Peyer's patch (tissue), 4 donors: ENCODE measurements at regions not wholly inside any gene's neighbourhood (a gene's known extent, or its start where the extent isn't known, plus 50 kb on each side); places are given as distances from the start of the nearest gene placed in this dataset.

Experiments used
- DNase-seq, 3 donors: peaks; one replicate each; pipeline ENCODE4 v3.0.0-alpha.2; 2017 to 2019
- H3K27ac ChIP-seq, 4 donors: fragments of 200-600 bp; sonication (generic); one replicate each; pipeline ENCODE4 v1.5.1; 2016 to 2019
- H3K27me3 ChIP-seq, 2 donors: fragments of 200-600 bp; sonication (generic); one replicate each; pipeline ENCODE4 v1.5.1; 2019
- H3K36me3 ChIP-seq, 3 donors: fragments of 200-600 bp; sonication (generic); one replicate each; pipeline ENCODE4 v1.5.1; 2016 to 2019
- H3K4me1 ChIP-seq, 4 donors: fragments of 200-600 bp; sonication (generic); one replicate each; pipeline ENCODE4 v1.5.1; 2016 to 2019
- H3K4me3 ChIP-seq, 4 donors: fragments of 200-600 bp; sonication (generic); 1 replicate in 3 of 4; 2 replicates in 1 of 4; pipeline ENCODE4 v1.5.1; 2016 to 2019; ENCODE audit warnings: mild to moderate bottlenecking in 1 of 4
- H3K9me3 ChIP-seq, 4 donors: fragments of 200-600 bp; sonication (generic); one replicate each; pipeline ENCODE4 v1.5.1; 2016 to 2019; ENCODE audit warnings: mild to moderate bottlenecking in 1 of 4
- CTCF ChIP-seq, 6 experiments: fragments of 450-650 bp in 4 of 6; fragments of 200-600 bp in 2 of 6; sonication (generic) in 1 of 6; IDR thresholded peaks; one replicate each; pipeline ENCODE4 v1.5.1; 2017 to 2019; ENCODE audit warnings: antibody characterized with exemption in 6 of 6, mild to moderate bottlenecking in 3 of 6, moderate library complexity in 1 of 6
- POLR2A ChIP-seq, 2 donors: fragments of 450-650 bp; IDR thresholded peaks; one replicate each; pipeline ENCODE4 v1.5.1; 2017; ENCODE audit warnings: antibody characterized with exemption in 2 of 2, mild to moderate bottlenecking in 2 of 2, moderate library complexity in 2 of 2

- H3K4me3 ChIP-seq, result no peak overlapping the region
- no peak for TF ChIP-seq CTCF (IDR thresholded peaks at IDR 0.05)
- no peak for TF ChIP-seq POLR2A (IDR thresholded peaks at IDR 0.05)
- H3K9me3 ChIP-seq, result no peaks in the 10 kb centered on the region
- DNase-seq, result no peak
- H3K36me3 ChIP-seq, result no peaks in the 10 kb centered on the region
- H3K4me1 ChIP-seq, result no peaks in the 10 kb centered on the region
- no peak overlapping the region for H3K27ac ChIP-seq
- no peaks in the 10 kb centered on the region for H3K27me3 ChIP-seq
Measured at GRCh38 chr7:69398986-69399385, 199.3 kb upstream of the AUTS2 start.

GRCh38 chr7:69399401-69399800, 198.9 kb upstream of the AUTS2 start:
- DNase-seq, result no peak
- TF ChIP-seq CTCF (IDR thresholded peaks at IDR 0.05) (no peak), POLR2A (IDR thresholded peaks at IDR 0.05) (no peak)
- Histone ChIP-seq H3K36me3 (no peaks in the 10 kb centered on the region), H3K4me3 (no peak overlapping the region), H3K27ac (no peak overlapping the region), H3K9me3 (no peaks in the 10 kb centered on the region), H3K4me1 (no peaks in the 10 kb centered on the region), H3K27me3 (no peaks in the 10 kb centered on the region)

- H3K4me1 ChIP-seq, result no peaks in the 10 kb centered on the region
- H3K9me3 ChIP-seq, result no peaks in the 10 kb centered on the region
- no peaks in the 10 kb centered on the region for H3K36me3 ChIP-seq
- no peak overlapping the region for H3K4me3 ChIP-seq
- no peaks in the 10 kb centered on the region for H3K27me3 ChIP-seq
- no peak overlapping the region for H3K27ac ChIP-seq
- no peak for TF ChIP-seq CTCF (IDR thresholded peaks at IDR 0.05)
- TF ChIP-seq POLR2A (IDR thresholded peaks at IDR 0.05), result no peak
- no peak for DNase-seq
Measured at GRCh38 chr7:69402696-69403095, 195.6 kb upstream of the AUTS2 start.

- Histone ChIP-seq H3K9me3 (no peaks in the 10 kb centered on the region), H3K4me3 (no peak overlapping the region), H3K27me3 (no peaks in the 10 kb centered on the region), H3K36me3 (no peaks in the 10 kb centered on the region), H3K4me1 (no peaks in the 10 kb centered on the region), H3K27ac (no peak overlapping the region)
- TF ChIP-seq POLR2A (IDR thresholded peaks at IDR 0.05), result no peak
- DNase-seq, result no peak
Measured at GRCh38 chr7:69403169-69403568, 195.1 kb upstream of the AUTS2 start.

GRCh38 chr7:69411018-69411417, 187.3 kb upstream of the AUTS2 start:
- DNase-seq, result no peak
- no peak overlapping the region for H3K4me3 ChIP-seq
- H3K27me3 ChIP-seq, result no peaks in the 10 kb centered on the region
- H3K27ac ChIP-seq, result no peak overlapping the region
- no peaks in the 10 kb centered on the region for H3K36me3 ChIP-seq
- TF ChIP-seq POLR2A (IDR thresholded peaks at IDR 0.05) (no peak), CTCF (IDR thresholded peaks at IDR 0.05) (no peak)
- no peaks in the 10 kb centered on the region for H3K9me3 ChIP-seq
- no peaks in the 10 kb centered on the region for H3K4me1 ChIP-seq

DNA sequence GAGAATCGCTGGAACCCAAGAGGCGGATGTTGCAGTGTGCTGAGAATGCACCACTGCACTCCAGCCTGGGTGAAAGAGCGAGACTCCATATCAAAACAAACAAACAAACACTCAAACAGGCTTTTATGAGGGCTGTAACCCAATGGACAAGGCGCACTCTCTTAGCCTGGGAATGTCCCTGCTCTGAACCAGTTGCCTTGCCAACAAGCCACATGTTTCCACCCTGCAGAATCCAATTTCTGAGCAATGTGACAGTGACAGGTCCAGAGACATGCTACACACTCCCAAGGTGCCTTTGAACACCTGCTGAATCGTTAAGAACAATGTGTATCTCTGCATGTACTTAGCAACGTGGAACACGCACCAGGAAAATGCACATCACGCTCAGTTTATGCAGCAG, 186.8 kb upstream of the AUTS2 start:
- Histone ChIP-seq H3K27me3 (no peaks in the 10 kb centered on the region), H3K27ac (no peak overlapping the region), H3K4me3 (no peak overlapping the region), H3K9me3 (no peaks in the 10 kb centered on the region), H3K36me3 (no peaks in the 10 kb centered on the region), H3K4me1 (no peaks in the 10 kb centered on the region)
- no peak for TF ChIP-seq CTCF (IDR thresholded peaks at IDR 0.05)
- no peak for TF ChIP-seq POLR2A (IDR thresholded peaks at IDR 0.05)
- DNase-seq, result no peak
